H1 (cell line): ENCODE measurements at regions not wholly inside any gene's neighbourhood (a gene's known extent, or its start where the extent isn't known, plus 50 kb on each side); places are given as distances from the start of the nearest gene placed in this dataset.

Source experiments
- BCL11A ChIP-seq, 2 experiments: IDR thresholded peaks; one replicate each; pipeline ENCODE4 v1.6.1; 2011; ENCODE audit warnings: low read depth in 2 of 2, low read length in 2 of 2, mild to moderate bottlenecking in 2 of 2
- BRCA1 ChIP-seq: IDR thresholded peaks from 2 replicates; pipeline ENCODE4 v1.6.1; 2012; ENCODE audit warnings: low read depth, low read length, improper control_type of control experiment
- CHD1 ChIP-seq: IDR thresholded peaks from 2 replicates; pipeline ENCODE4 v1.6.1; 2012; ENCODE audit warnings: low read depth, low read length, improper control_type of control experiment
- EZH2 ChIP-seq: fragments of 200-600 bp; sonication (generic); IDR thresholded peaks from 2 replicates; pipeline ENCODE4 v1.7.1; 2012; ENCODE audit warnings: low read depth, mild to moderate bottlenecking, moderate library complexity, low read length, inconsistent platforms; ENCODE audit not compliant: severe bottlenecking
- HDAC2 ChIP-seq, 2 experiments: fragments of 300-600 bp in 1 of 2; sonication (generic) in 1 of 2; IDR thresholded peaks; 2 replicates each; pipeline ENCODE4 v1.6.1; 2011 to 2012; ENCODE audit warnings: low read depth in 2 of 2, low read length in 2 of 2, mild to moderate bottlenecking in 2 of 2, moderate library complexity in 2 of 2, borderline replicate concordance in 1 of 2, inconsistent platforms in 1 of 2
- NRF1 ChIP-seq: IDR thresholded peaks from 2 replicates; pipeline ENCODE4 v1.6.1; 2011; ENCODE audit warnings: mild to moderate bottlenecking, low read depth, low read length, improper control_type of control experiment
- PHF8 ChIP-seq: fragments of 200-600 bp; sonication (generic); conservative IDR thresholded peaks from 2 replicates; pipeline ENCODE4 v1.7.1; 2012; ENCODE audit warnings: low read depth, mild to moderate bottlenecking, inconsistent platforms, low read length, moderate library complexity
- POLR2A ChIP-seq, 2 experiments: IDR thresholded peaks; 1 replicate in 1 of 2; 2 replicates in 1 of 2; pipeline ENCODE4 v1.6.1; 2011; ENCODE audit warnings: low read depth in 2 of 2, low read length in 2 of 2, mild to moderate bottlenecking in 2 of 2; ENCODE audit errors: control extremely low read depth in 1 of 2
- RAD21 ChIP-seq, 2 experiments: IDR thresholded peaks in 1 of 2; conservative IDR thresholded peaks in 1 of 2; 2 replicates each; pipeline ENCODE4 v1.6.1; 2011; ENCODE audit warnings: low read depth in 2 of 2, low read length in 2 of 2, improper control_type of control experiment in 1 of 2, inconsistent platforms in 1 of 2, mild to moderate bottlenecking in 1 of 2, moderate library complexity in 1 of 2
- RXRA ChIP-seq: IDR thresholded peaks from 2 replicates; pipeline ENCODE4 v1.6.1; 2011; ENCODE audit warnings: low read depth, mild to moderate bottlenecking, low read length, moderate library complexity; ENCODE audit not compliant: insufficient read depth
- TCF12 ChIP-seq: IDR thresholded peaks from 2 replicates; pipeline ENCODE4 v1.6.1; 2011; ENCODE audit warnings: low read depth, mild to moderate bottlenecking, low read length
- ZNF274 ChIP-seq: IDR thresholded peaks from 2 replicates; pipeline ENCODE4 v1.7.0; 2012; ENCODE audit warnings: low read length, borderline replicate concordance; ENCODE audit errors: extremely low read depth
- TF ChIP-seq, protein P1 (sequence below): IDR thresholded peaks from 2 replicates; pipeline ENCODE4 v1.6.1; 2011; ENCODE audit warnings: low read length, improper control_type of control experiment
- TF ChIP-seq, protein P2 (sequence below), 3 experiments: IDR thresholded peaks; 1 replicate in 2 of 3; 2 replicates in 1 of 3; pipeline versions ENCODE4 v1.5.1 to v1.6.1; 2011; ENCODE audit warnings: low read length in 3 of 3, mild to moderate bottlenecking in 3 of 3, inconsistent platforms in 2 of 3, low read depth in 1 of 3, moderate library complexity in 1 of 3; ENCODE audit not compliant: insufficient read depth in 1 of 3; ENCODE audit errors: control extremely low read depth in 1 of 3

DNA sequence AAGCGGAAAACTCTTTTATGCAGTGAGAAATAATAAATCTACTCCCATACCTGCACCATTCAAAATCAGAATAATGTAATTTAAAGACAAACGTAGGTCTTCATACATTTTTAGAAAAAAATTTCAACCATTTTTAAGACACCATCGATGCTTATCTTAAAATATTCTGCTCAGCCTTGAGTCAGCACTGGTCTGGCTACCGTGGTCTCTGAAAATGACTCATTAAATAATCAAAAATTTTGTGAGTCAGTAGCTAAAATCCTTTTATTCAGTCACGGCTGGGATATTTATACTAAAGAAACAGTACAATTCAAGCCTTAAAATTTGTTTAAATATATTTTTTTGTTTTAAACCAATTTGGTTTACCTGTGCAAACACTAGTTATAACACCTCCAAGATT is 2862.8 kb upstream of the PCDH20 start:
- TF ChIP-seq RXRA (no peak), BCL11A (IDR thresholded peaks at IDR 0.05; ENCODE audit: low read depth in 2 of 2, low read length in 2 of 2) (no peak), HDAC2 (IDR thresholded peaks at IDR 0.05; ENCODE audit: borderline replicate concordance in 1 of 2, low read depth in 2 of 2, low read length in 2 of 2) (no peak), NRF1 (no peak), EZH2 (no peak), TCF12 (no peak), RAD21 (IDR thresholded peaks at IDR 0.05 in 1 of 2, conservative IDR thresholded peaks at IDR 0.05 in 1 of 2; ENCODE audit: low read depth in 2 of 2, low read length in 2 of 2) (no peak), BRCA1 (no peak), POLR2A (IDR thresholded peaks at IDR 0.05; ENCODE audit: control extremely low read depth in 1 of 2, low read depth in 2 of 2, low read length in 2 of 2) (no peak), ZNF274 (no peak), PHF8 (no peak), CHD1 (no peak)
- TF ChIP-seq, protein P1, sequence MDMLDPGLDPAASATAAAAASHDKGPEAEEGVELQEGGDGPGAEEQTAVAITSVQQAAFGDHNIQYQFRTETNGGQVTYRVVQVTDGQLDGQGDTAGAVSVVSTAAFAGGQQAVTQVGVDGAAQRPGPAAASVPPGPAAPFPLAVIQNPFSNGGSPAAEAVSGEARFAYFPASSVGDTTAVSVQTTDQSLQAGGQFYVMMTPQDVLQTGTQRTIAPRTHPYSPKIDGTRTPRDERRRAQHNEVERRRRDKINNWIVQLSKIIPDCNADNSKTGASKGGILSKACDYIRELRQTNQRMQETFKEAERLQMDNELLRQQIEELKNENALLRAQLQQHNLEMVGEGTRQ: no peak
- TF ChIP-seq, protein P2, sequence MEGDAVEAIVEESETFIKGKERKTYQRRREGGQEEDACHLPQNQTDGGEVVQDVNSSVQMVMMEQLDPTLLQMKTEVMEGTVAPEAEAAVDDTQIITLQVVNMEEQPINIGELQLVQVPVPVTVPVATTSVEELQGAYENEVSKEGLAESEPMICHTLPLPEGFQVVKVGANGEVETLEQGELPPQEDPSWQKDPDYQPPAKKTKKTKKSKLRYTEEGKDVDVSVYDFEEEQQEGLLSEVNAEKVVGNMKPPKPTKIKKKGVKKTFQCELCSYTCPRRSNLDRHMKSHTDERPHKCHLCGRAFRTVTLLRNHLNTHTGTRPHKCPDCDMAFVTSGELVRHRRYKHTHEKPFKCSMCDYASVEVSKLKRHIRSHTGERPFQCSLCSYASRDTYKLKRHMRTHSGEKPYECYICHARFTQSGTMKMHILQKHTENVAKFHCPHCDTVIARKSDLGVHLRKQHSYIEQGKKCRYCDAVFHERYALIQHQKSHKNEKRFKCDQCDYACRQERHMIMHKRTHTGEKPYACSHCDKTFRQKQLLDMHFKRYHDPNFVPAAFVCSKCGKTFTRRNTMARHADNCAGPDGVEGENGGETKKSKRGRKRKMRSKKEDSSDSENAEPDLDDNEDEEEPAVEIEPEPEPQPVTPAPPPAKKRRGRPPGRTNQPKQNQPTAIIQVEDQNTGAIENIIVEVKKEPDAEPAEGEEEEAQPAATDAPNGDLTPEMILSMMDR (IDR thresholded peaks at IDR 0.05; ENCODE audit: control extremely low read depth in 1 of 3, insufficient read depth in 1 of 3, low read depth in 1 of 3, low read length in 3 of 3): no peak
